NT2/D1 (cell line): ENCODE measurements at regions not wholly inside any gene's neighbourhood (a gene's known extent, or its start where the extent isn't known, plus 50 kb on each side); places are given as distances from the start of the nearest gene placed in this dataset.

Experiments
- SUZ12 ChIP-seq: IDR thresholded peaks from 2 replicates; pipeline ENCODE4 v1.6.1; 2011; ENCODE audit not compliant: insufficient read length, insufficient read depth; ENCODE audit errors: extremely low read depth
- YY1 ChIP-seq: IDR thresholded peaks from 2 replicates; pipeline ENCODE4 v1.6.1; 2011; ENCODE audit not compliant: insufficient read length, insufficient read depth
- ZNF274 ChIP-seq: IDR thresholded peaks from 2 replicates; pipeline ENCODE4 v1.6.1; 2011; ENCODE audit warnings: mild to moderate bottlenecking, low read depth, low read length

- TF ChIP-seq ZNF274 (no peak), YY1 (no peak), SUZ12 (no peak)
Observed at GRCh38 chr1:118617916-118618315, 370.2 kb downstream of the TBX15 start.
